ENCODE measurements at regions not wholly inside any gene's neighbourhood (a gene's known extent, or its start where the extent isn't known, plus 50 kb on each side); places are given as distances from the start of the nearest gene placed in this dataset.

- TF ChIP-seq ATF3 (IDR thresholded peaks at IDR 0.05) = no peak
- TF ChIP-seq SIN3A (IDR thresholded peaks at IDR 0.05; ENCODE audit: low read depth) = no peak
- no peak for TF ChIP-seq EZH2phosphoT487 (IDR thresholded peaks at IDR 0.05; ENCODE audit: borderline replicate concordance)
- TF ChIP-seq SP1 (IDR thresholded peaks at IDR 0.05; ENCODE audit: low read depth) = no peak
- TF ChIP-seq CBX3 (IDR thresholded peaks at IDR 0.05; ENCODE audit: low read depth) = no peak
- TF ChIP-seq SRF (IDR thresholded peaks at IDR 0.05; ENCODE audit: low read depth) = no peak
- TF ChIP-seq REST (IDR thresholded peaks at IDR 0.05; ENCODE audit: low read depth) = no peak
- TF ChIP-seq EZH2 (IDR thresholded peaks at IDR 0.05) = no peak
- TF ChIP-seq CEBPB (IDR thresholded peaks at IDR 0.05; ENCODE audit: low read depth) = no peak
- TF ChIP-seq MAX (IDR thresholded peaks at IDR 0.05) = no peak
- no peak for TF ChIP-seq ZNF274 (IDR thresholded peaks at IDR 0.05; ENCODE audit: low read depth, low read length)
- TF ChIP-seq FOSL1 (IDR thresholded peaks at IDR 0.05; ENCODE audit: low read depth) = no peak
- TF ChIP-seq CTCF (IDR thresholded peaks at IDR 0.05 in 2 of 3, conservative IDR thresholded peaks at IDR 0.05 in 1 of 3; ENCODE audit: borderline replicate concordance in 1 of 3, insufficient read depth in 1 of 3, low read depth in 2 of 3, low read length in 2 of 3) = no peak
- TF ChIP-seq JUND (IDR thresholded peaks at IDR 0.05) = no peak
- TF ChIP-seq POLR2AphosphoS5 (IDR thresholded peaks at IDR 0.05; ENCODE audit: low read depth, low read length) = no peak
- TF ChIP-seq ELF1 (IDR thresholded peaks at IDR 0.05; ENCODE audit: borderline replicate concordance, low read depth) = no peak
- TF ChIP-seq TCF7L2 (IDR thresholded peaks at IDR 0.05; ENCODE audit: borderline replicate concordance, extremely low read depth, insufficient read depth, insufficient read length) = no peak
- no peak for TF ChIP-seq RAD21 (IDR thresholded peaks at IDR 0.05; ENCODE audit: low read depth)
- TF ChIP-seq ZBTB33 (IDR thresholded peaks at IDR 0.05; ENCODE audit: extremely low read depth, insufficient replicate concordance, low read length) = no peak
- no peak for TF ChIP-seq YY1 (IDR thresholded peaks at IDR 0.05; ENCODE audit: extremely low read depth, insufficient replicate concordance, low read depth, low read length)
- Histone ChIP-seq H2AFZ (ENCODE audit: low read depth, low read length, poor library complexity, severe bottlenecking) (no peak overlapping the region), H3K79me2 (ENCODE audit: insufficient read depth, low read length) (no peaks in the 10 kb centered on the region), H3K27ac (ENCODE audit: low read depth, low read length) (no peak overlapping the region), H3K27me3 (ENCODE audit: insufficient read depth, low read length) (no peaks in the 10 kb centered on the region), H3K4me1 (ENCODE audit: control insufficient read depth in 1 of 2, insufficient read depth in 2 of 2, low read length in 2 of 2) (no peaks in the 10 kb centered on the region), H3K9me2 (ENCODE audit: insufficient read depth) (no peaks in the 10 kb centered on the region), H3K4me2 (ENCODE audit: low read length) (no peak overlapping the region), H3K36me3 (ENCODE audit: control insufficient read depth in 1 of 2, insufficient read depth in 2 of 2, low read length in 2 of 2) (no peaks in the 10 kb centered on the region), H3K9me3 (ENCODE audit: control insufficient read depth in 1 of 2, insufficient read depth in 1 of 2, low read depth in 1 of 2, low read length in 2 of 2) (peaks cover 0 to 3% of the 10 kb centered on the region in 2 experiments; a peak in 1 of 4 replicates), H4K20me1 (ENCODE audit: insufficient read depth) (no peaks in the 10 kb centered on the region), H3K4me3 (replicated peaks in 1 of 2; ENCODE audit: low read depth in 1 of 2, low read length in 2 of 2) (no peak overlapping the region), H3K9ac (ENCODE audit: low read length) (no peak overlapping the region)
- ChIA-PET RAD21 (ENCODE audit: low non-redundant PET in 1 of 2, low total read pairs in 2 of 2, uncharacterized antibody in 2 of 2, unreplicated experiment in 2 of 2) (no interaction called here), POLR2A (no interaction called here), CTCF (no interaction called here)
- DNase-seq (ENCODE audit: low read depth, low spot score) (no peak), ATAC-seq (no peak)
- intact Hi-C loops (cut with micrococcal nuclease) = no loop called here
- BruUV-seq (replicated peaks) = no TSS peak
These were observed 382.9 kb downstream of the KLF12 start for GRCh38 chr13:73751290-73751689.

Data from HCT116 (cell line).